ENCODE measurements at regions not wholly inside any gene's neighbourhood (a gene's known extent, or its start where the extent isn't known, plus 50 kb on each side); places are given as distances from the start of the nearest gene placed in this dataset.
A peak's percentile ranks its signal among the peaks of the same experiment; 100 is the strongest.

GRCh38 chr12:75720812-75721641 is 209.6 kb upstream of the KRR1 start:
- DNase-seq: no peak

DNA sequence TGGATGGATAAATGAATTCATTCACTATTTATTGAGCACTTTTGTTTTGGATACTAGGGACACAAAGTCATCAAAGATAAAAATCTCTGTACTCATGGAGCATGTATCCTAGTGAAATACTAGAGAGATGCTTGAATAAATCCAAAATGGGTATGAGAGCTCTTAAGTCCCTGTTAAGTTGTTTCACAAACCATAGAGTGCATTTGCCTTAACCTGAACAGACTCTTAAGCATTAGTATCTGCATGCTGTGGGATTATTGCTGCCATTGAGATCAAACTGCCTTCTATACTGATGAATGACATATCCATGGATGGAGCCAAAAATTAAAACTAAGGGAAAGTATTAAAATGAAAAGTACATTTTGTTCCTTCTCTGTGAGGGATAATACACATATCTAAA is 206.5 kb upstream of the KRR1 start:
- DNase-seq: no peak

- DNase-seq: no peak
These were observed 205.0 kb upstream of the KRR1 start for GRCh38 chr12:75716291-75717025.

DNA sequence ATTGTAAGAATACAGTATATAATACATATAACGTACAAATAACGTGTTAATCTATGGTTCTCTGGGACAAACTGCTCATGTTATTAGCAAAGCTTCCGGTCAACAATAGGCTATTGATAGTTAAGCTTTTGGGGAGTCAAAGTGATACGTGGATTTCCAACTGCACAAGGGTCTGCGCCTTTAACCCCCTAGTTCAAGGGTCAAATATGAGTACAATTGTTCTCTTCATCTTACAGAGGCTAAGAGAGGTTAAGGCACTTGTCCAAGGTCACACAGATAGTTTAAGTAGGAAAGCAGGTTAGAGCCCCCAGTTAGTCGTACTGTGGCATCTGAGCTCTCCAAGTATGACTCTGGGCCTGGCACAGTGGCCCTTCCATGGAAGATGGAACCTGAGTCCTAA is 204.3 kb upstream of the KRR1 start:
- no peak for DNase-seq

DNA sequence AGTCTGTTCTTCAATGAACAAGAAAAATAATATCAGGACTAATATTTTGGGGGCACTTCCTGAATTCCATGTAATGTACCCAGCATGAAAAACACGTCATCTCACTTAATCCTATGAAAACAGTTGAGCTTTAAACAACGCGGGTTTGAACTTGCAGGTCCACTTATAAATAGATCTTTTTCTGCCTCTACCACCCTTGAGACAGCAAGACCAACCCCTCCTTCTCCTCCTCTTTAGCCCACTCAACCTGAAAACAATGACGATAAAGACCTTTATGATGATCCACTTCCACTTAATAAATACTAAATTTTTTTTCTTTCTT is 203.9 kb upstream of the KRR1 start:
- DNase-seq: no peak

DNA sequence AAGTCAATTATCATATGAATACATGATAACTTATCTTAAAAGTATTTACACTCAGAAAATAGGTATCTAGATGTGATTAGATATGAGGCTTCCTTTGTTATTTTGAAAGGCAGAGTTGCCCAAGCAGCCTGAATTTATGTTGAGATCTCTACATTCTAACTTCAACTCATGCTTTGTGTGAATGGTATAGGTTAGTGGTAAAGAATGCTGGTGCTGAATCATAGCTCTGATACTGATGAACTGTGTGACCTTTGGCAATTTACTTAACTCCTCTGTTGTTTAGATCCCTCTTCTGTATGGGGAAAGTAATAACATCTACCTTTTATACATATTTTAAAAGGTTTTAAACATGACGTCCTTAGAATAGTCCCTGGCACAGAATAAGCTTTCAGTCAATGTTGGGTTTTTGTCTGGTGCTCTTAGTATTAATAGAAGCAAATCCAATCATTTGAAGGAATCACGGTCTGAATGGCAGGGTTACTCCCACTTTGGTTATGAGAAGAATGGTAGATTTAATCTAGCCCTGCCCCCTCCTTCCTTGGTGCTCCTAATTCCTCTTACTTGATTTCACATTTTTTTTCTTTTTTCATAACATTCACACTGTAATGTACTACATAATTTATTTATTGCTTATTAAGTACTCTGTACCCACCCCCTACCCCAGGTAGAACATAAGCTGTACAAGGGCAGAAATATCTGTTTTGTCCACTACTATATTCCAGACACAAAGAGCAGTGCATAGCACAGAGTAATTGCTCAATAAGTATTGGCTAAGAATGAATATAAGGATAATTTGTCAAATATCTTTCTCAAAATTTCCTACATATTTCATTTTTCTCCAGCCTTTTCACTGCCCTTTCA is 203.3 kb upstream of the KRR1 start:
- DNase-seq: no peak

DNA sequence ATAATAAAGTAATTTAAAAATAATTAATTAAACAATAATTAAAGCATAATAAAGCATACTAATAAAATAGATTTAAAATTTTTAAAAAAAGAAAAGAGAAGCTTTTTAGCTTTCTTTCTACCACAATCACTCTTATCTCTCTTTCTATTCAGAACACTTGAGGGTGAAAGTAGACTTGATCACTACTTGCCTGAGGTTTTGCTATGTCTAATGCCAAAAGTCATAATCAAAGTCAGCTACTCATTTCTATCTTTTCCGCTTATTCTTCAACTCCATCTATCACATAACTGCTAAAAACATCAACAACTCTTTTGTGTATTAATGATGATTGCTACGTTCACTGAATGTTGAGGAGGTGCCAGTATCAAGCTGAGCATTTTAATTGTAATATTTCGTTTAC is 202.0 kb upstream of the KRR1 start:
- no peak for DNase-seq

- DNase-seq: no peak
These were observed 200.8 kb upstream of the KRR1 start for GRCh38 chr12:75712223-75712622.

GRCh38 chr12:75711271-75711670 is 199.9 kb upstream of the KRR1 start:
- DNase-seq: no peak

GRCh38 chr12:75710361-75711069 is 199.1 kb upstream of the KRR1 start:
- no peak for DNase-seq

DNA sequence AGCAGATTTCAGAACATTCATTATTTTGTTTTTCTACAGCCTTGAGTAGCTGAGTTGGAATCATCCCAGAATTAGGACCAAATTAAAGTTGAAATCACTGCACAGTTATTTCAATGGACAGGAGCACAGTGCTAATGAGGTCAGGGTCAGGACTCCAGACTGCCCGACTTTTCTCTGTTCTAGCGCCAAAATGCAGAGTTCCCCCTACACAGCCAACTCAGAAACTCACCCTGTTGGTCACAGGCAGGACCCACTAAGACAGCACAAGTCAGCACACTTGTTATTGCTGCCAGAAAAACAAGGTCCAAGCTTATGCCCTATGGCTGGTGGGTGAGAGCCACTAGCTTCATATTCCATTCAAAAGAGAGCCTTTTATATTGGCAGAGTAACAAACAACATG is 198.1 kb upstream of the KRR1 start:
- DNase-seq: no peak

DNA sequence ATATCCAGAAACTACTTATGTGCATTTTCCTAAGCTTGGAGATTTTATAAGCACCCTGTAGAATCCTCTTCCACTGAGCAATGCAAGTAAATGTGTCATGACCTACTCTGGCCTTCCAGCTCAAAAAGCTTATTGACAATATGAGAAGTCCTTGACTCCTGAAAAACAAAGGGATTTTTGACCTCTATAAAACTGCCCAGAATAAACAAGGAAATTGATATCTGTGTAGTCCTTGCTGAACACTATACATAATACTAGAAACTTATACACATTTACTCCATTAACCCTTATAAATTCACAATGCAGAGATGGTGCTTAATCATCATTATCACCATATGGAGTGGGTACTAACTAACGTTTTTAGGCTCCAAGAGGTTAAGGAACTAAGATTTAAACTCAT is 197.4 kb upstream of the KRR1 start:
- DNase-seq: no peak

- no peak for DNase-seq
These were observed 196.6 kb upstream of the KRR1 start for GRCh38 chr12:75707983-75708382.

- DNase-seq: peak; percentile 11 to 24
These were observed 195.6 kb upstream of the KRR1 start for GRCh38 chr12:75706786-75707605.

DNA sequence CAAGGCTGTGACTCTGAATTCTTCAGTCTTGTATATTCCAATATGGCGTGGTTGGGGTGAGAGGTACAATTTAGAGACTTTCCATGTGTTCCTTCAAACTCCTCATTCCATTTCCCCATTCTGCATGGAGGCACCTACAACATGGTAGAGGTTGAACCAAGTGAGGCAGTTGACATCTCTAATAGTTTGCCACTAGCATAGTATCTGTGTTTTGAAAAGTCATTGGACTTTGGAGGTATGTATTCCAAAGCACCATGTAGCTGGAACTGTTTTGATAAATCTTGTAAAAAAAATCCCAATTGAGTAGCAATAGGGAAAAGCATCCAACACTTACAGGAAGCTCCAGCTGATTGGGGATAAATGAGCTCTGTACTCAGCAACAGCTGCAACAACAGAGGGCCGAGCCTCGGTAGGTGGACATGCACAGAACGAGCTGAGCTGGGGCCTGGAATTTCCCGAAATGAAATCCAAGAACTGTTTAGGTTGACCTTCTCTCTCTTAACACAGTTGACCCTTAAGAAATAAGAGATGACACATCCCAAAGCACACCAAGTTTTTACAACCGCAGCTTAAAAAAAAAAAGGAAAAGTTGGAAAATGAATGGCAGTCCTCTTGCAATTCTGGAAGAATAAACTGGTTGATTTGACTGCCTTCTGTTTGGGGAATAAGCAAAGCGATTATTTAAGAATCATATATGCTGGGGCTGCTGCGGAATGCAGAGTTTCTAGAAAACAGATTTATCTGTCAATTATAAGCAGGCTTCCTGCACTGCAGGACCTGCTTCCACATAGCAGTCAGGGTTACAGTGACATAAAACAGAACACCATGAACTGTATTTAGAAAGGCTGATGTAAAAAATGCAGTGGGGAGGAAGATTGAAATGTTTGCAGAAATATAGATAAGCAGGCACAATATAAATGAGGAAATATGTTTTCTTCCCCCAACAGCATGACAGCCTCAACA is 194.6 kb upstream of the KRR1 start:
- DNase-seq: no peak

DNA sequence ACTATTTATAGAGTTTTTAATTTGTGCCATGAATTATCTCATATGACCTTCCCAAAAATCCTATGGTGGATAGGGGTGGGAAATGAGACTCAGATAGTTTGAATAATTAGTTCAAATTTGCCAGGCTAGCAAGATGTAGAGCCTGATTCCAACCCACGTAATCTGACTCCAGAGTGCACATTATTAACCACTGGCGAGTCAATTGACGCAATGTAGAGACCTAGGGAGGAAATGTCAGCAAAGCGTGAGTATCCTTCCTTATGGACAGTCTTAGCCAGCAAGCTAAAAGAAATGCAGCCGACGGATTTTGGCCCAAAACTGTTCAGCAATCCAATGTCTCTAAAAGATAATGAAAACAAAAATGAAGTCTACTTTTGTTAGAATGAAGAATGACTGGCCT is 193.3 kb upstream of the KRR1 start:
- no peak for DNase-seq

GRCh38 chr12:75704208-75704607 is 192.8 kb upstream of the KRR1 start:
- no peak for DNase-seq

GRCh38 chr12:75703131-75703530 is 191.7 kb upstream of the KRR1 start:
- DNase-seq: no peak

DNA sequence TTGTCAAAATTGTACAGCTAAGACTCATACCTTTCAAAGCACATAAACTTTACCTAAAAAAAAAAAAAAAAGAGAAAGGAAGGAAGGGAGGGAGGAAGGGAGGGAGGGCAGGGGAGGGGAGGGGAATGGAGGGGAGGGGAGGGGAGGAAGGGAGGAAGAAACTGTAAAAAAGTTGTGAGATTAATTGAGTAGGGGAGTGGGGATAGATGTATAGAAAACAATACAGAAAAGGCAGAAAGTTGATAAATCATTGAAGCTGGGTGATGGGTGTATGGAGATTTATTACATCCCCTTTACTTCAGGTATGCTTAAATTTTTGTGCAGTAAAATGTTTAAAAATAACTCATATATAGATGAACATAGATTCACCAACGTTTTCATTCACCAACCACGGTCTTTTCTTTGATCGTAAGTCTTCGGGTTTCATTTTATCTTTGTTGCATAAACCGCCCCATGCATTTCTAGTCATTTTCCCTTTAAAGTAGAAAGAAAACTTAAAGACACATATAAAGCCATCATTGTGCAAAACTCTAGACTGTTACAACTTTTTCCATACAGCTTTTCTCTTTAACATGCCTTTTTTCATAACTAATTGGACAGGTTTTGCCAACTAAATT is 191.2 kb upstream of the KRR1 start:
- DNase-seq: no peak

DNA sequence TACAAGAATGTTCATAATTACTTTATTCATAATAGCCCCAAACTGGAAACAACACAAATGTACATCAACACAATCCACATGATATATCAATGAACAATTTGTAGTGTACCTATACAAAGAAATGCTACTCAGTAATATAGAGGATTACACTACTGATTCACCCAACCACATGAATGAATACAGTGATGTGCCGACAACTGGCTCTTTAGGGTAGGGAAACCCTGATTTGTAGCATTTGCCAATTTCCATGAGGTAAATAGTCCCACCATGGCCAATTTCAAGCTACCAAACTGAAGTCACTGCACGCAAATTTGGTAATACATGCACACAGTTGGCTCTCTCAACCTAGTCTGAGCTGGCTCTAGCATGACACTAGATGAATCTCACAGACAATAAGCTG is 190.4 kb upstream of the KRR1 start:
- DNase-seq: no peak

All from inflammatory macrophage (primary cell).